Natural killer cell (primary cell): ENCODE measurements at regions not wholly inside any gene's neighbourhood (a gene's known extent, or its start where the extent isn't known, plus 50 kb on each side); places are given as distances from the start of the nearest gene placed in this dataset.

Source experiments
- ATAC-seq, 3 donors: fragments of 150-1000 bp in 2 of 3; fragments of 200-7000 bp in 1 of 3; cut with Tn5 transposase; 1 replicate in 1 of 3; 2 replicates in 2 of 3; pipeline ENCODE4 v1.10.0; 2021; ENCODE audit warnings: mild to moderate bottlenecking in 2 of 3, moderate library complexity in 2 of 3
- DNase-seq, 2 donors: peaks; one replicate each; pipeline versions ENCODE4 v3.0.0 to v3.0.0-alpha.2; 2013 to 2021; ENCODE audit warnings: mixed read lengths in 1 of 2
- H3K27ac ChIP-seq: one replicate; pipeline ENCODE4 v1.5.1; 2013; ENCODE audit warnings: mild to moderate bottlenecking, low read length
- H3K27me3 ChIP-seq: one replicate; pipeline ENCODE4 v1.6.1; 2013; ENCODE audit warnings: low read length; ENCODE audit not compliant: control insufficient read depth, insufficient read depth
- H3K36me3 ChIP-seq: one replicate; pipeline ENCODE4 v1.6.1; 2013; ENCODE audit warnings: low read length; ENCODE audit not compliant: control insufficient read depth, insufficient read depth
- H3K4me1 ChIP-seq: one replicate; pipeline ENCODE4 v1.6.1; 2013; ENCODE audit warnings: low read length; ENCODE audit not compliant: control insufficient read depth, insufficient read depth
- H3K4me3 ChIP-seq: one replicate; pipeline ENCODE4 v1.5.1; 2013; ENCODE audit warnings: low read length
- H3K9me3 ChIP-seq: one replicate; pipeline ENCODE4 v1.6.1; 2013; ENCODE audit warnings: low read length; ENCODE audit not compliant: control insufficient read depth, insufficient read depth
- H3K27ac Mint-ChIP-seq, 2 donors: one replicate each; pipeline ENCODE4 v1.8.0; 2022; ENCODE audit warnings: mild to moderate bottlenecking in 2 of 2, mixed read lengths in 2 of 2, moderate library complexity in 1 of 2
- H3K27me3 Mint-ChIP-seq, 2 donors: one replicate each; pipeline ENCODE4 v1.8.0; 2022; ENCODE audit warnings: low read depth in 2 of 2, mixed read lengths in 2 of 2
- H3K36me3 Mint-ChIP-seq: one replicate; pipeline ENCODE4 v1.8.0; 2022; ENCODE audit warnings: mixed read lengths
- H3K4me1 Mint-ChIP-seq, 2 donors: one replicate each; pipeline ENCODE4 v1.8.0; 2022; ENCODE audit warnings: mixed read lengths in 2 of 2
- H3K4me3 Mint-ChIP-seq: one replicate; pipeline ENCODE4 v1.8.0; 2022; ENCODE audit warnings: mild to moderate bottlenecking, moderate library complexity, mixed read lengths
- H3K9me3 Mint-ChIP-seq, 2 donors: one replicate each; pipeline ENCODE4 v1.8.0; 2022; ENCODE audit warnings: mixed read lengths in 2 of 2
- WGBS: methylation state at CpG from one replicate; pipeline ENCODE4 v1.1.7; 2013; ENCODE audit warnings: missing lambda C conversion rate; ENCODE audit not compliant: insufficient coverage; 5-methylcytosine and 5-hydroxymethylcytosine counted together
- intact Hi-C: fragments of 100-400 bp; cut with micrococcal nuclease; formaldehyde crosslinking; loops from one replicate; pipeline ENCODE4 v1.14.2; 2022
- TF ChIP-seq, protein P1 (sequence below): fragments of 200-600 bp; IDR thresholded peaks from one replicate; pipeline ENCODE4 v1.8.0; 2022; ENCODE audit warnings: antibody characterized with exemption

DNA sequence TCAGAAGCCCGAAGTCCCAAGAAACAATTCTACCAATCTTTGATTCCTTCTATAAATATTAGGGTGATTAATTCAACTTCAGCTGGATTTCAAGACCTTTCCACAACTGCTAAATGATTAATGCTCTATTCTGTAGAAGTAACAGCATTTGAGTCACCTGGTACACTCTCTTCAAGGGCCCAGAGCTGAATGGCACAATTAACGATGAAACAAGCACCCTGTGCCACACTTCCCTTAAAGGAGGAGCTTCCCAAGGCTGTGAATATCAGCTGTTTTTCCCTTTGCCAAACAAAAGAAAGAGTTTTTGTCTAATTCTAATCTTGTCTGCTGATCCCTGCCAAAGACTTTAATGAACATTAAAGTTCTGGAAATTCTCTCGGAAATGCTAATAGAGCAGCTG, 56.0 kb downstream of the BOD1L2 start:
- Histone ChIP-seq H3K4me1 (no peaks in the 10 kb centered on the region), H3K27ac (no peak overlapping the region), H3K4me3 (no peak overlapping the region), H3K9me3 (peaks cover 3% of the 10 kb centered on the region), H3K36me3 (no peaks in the 10 kb centered on the region), H3K27me3 (no peaks in the 10 kb centered on the region)
- Mint-ChIP-seq H3K27ac (no peak overlapping the region), H3K4me1 (no peaks in the 10 kb centered on the region), H3K36me3 (no peaks in the 10 kb centered on the region), H3K9me3 (peaks cover 0 to 2% of the 10 kb centered on the region in 2 donors), H3K27me3 (peaks cover 0 to 7% of the 10 kb centered on the region in 2 donors), H3K4me3 (no peak overlapping the region)
- DNase-seq = no peak
- intact Hi-C loops = no loop called here
- WGBS = 96% methylated on average over 2 of the region's 3 CpGs
- ATAC-seq = no peak
- TF ChIP-seq, protein P1, sequence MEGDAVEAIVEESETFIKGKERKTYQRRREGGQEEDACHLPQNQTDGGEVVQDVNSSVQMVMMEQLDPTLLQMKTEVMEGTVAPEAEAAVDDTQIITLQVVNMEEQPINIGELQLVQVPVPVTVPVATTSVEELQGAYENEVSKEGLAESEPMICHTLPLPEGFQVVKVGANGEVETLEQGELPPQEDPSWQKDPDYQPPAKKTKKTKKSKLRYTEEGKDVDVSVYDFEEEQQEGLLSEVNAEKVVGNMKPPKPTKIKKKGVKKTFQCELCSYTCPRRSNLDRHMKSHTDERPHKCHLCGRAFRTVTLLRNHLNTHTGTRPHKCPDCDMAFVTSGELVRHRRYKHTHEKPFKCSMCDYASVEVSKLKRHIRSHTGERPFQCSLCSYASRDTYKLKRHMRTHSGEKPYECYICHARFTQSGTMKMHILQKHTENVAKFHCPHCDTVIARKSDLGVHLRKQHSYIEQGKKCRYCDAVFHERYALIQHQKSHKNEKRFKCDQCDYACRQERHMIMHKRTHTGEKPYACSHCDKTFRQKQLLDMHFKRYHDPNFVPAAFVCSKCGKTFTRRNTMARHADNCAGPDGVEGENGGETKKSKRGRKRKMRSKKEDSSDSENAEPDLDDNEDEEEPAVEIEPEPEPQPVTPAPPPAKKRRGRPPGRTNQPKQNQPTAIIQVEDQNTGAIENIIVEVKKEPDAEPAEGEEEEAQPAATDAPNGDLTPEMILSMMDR = no peak

DNA sequence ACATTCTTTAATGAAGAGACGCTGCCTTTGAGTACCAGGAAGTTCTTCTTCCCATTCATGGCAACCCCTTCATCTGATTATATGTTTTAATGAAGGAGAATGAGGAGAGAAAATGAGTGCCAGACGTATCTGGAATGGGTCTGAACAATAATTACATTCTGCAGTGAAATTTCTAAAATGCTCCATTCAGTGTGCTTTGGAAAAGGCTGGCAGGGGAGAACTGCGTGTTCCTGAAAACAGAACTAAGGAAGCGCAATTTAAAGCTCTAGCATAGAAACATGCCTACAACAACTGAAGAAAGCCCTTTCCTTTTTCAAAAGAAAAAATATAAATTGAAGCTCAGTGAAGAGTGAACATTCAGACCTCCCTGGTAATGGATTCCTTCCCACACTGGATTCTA, 58.8 kb downstream of the BOD1L2 start:
- ATAC-seq (no peak), DNase-seq (no peak)
- Histone ChIP-seq H3K27me3 (no peaks in the 10 kb centered on the region), H3K4me3 (no peak overlapping the region), H3K4me1 (peaks cover 6% of the 10 kb centered on the region), H3K9me3 (no peaks in the 10 kb centered on the region), H3K36me3 (no peaks in the 10 kb centered on the region), H3K27ac (no peak overlapping the region)
- Mint-ChIP-seq H3K27me3 (peaks cover 6 to 10% of the 10 kb centered on the region in 2 donors), H3K27ac (no peak overlapping the region), H3K36me3 (no peaks in the 10 kb centered on the region), H3K9me3 (no peaks in the 10 kb centered on the region), H3K4me1 (peaks cover 10 to 12% of the 10 kb centered on the region in 2 donors), H3K4me3 (no peak overlapping the region)
- TF ChIP-seq, protein P1 = no peak
- 80% methylated on average over 3 of the region's 4 CpGs for WGBS
- intact Hi-C loops = no loop called here

DNA sequence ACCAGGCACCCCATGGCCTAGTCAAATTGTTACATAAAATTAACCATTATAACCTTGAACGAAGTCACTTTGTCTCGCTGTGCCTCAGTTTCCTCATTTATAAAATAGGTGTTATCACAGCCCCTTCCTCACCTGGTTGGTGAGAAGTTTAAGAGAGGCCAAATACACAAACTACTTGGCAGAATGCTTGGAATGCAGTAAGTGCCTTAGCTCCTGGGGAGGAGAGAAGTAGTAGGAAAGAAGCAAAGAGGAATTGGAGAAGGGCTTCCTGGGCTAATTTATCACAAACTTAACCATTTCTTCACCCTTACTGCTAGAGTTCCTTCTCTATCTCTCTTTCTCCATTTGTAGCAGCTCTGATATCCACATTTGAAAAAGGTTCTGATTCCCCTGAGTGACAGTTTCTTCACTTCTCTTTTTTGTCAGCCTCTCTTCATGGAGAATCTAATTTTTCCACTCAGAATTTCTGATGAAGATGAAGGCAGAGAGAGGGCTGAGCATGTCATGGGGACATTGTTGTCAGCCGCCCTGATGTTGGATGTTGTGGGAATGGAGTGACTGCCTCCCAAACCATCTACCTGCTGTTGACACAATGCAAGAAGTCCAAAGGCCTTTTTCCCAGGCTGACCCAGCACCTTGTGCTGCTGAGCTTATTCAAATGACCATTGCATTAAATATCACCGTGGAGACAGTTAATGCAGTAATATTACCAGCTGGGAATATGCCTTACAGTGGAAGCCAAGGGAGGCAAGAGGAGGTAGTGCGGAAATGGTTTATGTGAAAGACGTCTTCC, 60.4 kb downstream of the BOD1L2 start:
- Histone ChIP-seq H3K4me3 (no peak overlapping the region), H3K4me1 (peaks cover 6% of the 10 kb centered on the region), H3K27me3 (peaks cover 2% of the 10 kb centered on the region), H3K9me3 (no peaks in the 10 kb centered on the region), H3K36me3 (no peaks in the 10 kb centered on the region), H3K27ac (no peak overlapping the region)
- H3K27ac Mint-ChIP-seq = no peak overlapping the region
- WGBS = 70% methylated on average over 2 of the region's 6 CpGs
- H3K9me3 Mint-ChIP-seq = no peaks in the 10 kb centered on the region
- intact Hi-C loops = no loop called here
- peaks cover 6 to 12% of the 10 kb centered on the region in 2 donors for H3K27me3 Mint-ChIP-seq
- no peak for ATAC-seq
- TF ChIP-seq, protein P1 = no peak
- DNase-seq = no peak
- peaks cover 10 to 12% of the 10 kb centered on the region in 2 donors for H3K4me1 Mint-ChIP-seq
- H3K36me3 Mint-ChIP-seq = no peaks in the 10 kb centered on the region
- no peak overlapping the region for H3K4me3 Mint-ChIP-seq

DNA sequence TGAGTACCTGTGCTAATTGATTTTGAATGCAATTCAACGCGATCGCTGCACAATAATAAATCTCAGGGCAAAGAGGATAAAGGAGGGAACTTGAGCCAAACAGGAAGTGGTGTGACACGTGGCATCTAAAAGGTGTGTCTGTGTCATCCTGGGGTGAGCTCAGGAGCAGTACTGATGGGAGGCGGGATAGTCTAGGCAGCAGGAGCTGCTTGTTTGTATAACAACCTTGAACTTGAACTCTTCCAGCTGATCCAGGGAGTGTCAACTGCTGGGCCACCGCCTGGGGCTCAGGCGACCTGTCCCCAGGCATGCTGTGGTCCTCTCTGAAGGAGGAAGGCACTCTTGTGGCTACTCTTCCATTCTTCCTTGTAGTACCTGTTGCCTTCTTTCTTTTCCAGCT, 61.2 kb downstream of the BOD1L2 start:
- intact Hi-C loops = no loop called here
- H3K4me1 ChIP-seq = peaks cover 6% of the 10 kb centered on the region
- Mint-ChIP-seq H3K4me3 (no peak overlapping the region), H3K9me3 (no peaks in the 10 kb centered on the region), H3K27ac (no peak overlapping the region), H3K4me1 (peaks cover 10 to 12% of the 10 kb centered on the region in 2 donors), H3K36me3 (no peaks in the 10 kb centered on the region), H3K27me3 (peaks cover 9 to 12% of the 10 kb centered on the region in 2 donors)
- TF ChIP-seq, protein P1 = no peak
- H3K9me3 ChIP-seq = no peaks in the 10 kb centered on the region
- WGBS = 83% methylated on average over 7 of the region's 7 CpGs
- no peak for ATAC-seq
- H3K27me3 ChIP-seq = peaks cover 2% of the 10 kb centered on the region
- no peak overlapping the region for H3K27ac ChIP-seq
- H3K36me3 ChIP-seq = no peaks in the 10 kb centered on the region
- no peak for DNase-seq
- H3K4me3 ChIP-seq = no peak overlapping the region
